ENCODE measurements at regions not wholly inside any gene's neighbourhood (a gene's known extent, or its start where the extent isn't known, plus 50 kb on each side); places are given as distances from the start of the nearest gene placed in this dataset.

DNA sequence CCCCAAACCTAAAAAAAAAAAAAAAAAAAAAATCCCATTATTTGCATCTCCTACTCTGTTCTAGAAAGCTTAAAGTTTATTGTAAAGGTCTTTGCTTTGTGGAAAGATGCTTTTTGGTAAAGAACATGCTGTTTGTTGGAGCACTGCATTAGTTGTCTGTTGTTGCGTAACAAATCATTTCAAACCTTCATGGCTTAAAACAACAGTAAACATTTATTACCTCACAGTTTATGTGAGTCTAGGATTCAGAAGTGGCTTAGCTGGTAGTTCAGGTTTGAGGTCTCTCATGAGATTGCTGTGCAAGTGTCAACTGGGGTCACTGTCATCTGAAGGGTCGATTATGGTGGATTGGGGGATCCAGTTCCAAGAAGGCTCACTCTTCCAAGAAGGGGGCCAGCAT, 155.2 kb upstream of the ZFP64 start:
- H3K4me2 ChIP-seq (ENCODE audit: low read depth, low read length), result no peak overlapping the region
- H3K4me3 ChIP-seq (ENCODE audit: low read length), result no peak overlapping the region
- H3K79me2 ChIP-seq (ENCODE audit: low read length), result no peaks in the 10 kb centered on the region
- H2AFZ ChIP-seq (ENCODE audit: low read length), result no peak overlapping the region
- no peak overlapping the region for H3K27ac ChIP-seq (ENCODE audit: low read length)
- H3F3A ChIP-seq (ENCODE audit: insufficient read depth, low read length), result no peaks in the 10 kb centered on the region
- no peaks in the 10 kb centered on the region for H3K9me3 ChIP-seq (replicated peaks; ENCODE audit: insufficient read depth, low read length)
- H3K9ac ChIP-seq (ENCODE audit: low read length), result no peak overlapping the region
- H3K9me2 ChIP-seq (replicated peaks; ENCODE audit: insufficient read depth, low read length), result no peaks in the 10 kb centered on the region
- H3K27me3 ChIP-seq (replicated peaks; ENCODE audit: insufficient read depth, low read length), result no peaks in the 10 kb centered on the region
- no peaks in the 10 kb centered on the region for H4K20me1 ChIP-seq (ENCODE audit: insufficient read depth, low read length)
- TF ChIP-seq EZH2 (optimal IDR thresholded peaks at IDR 0.05; ENCODE audit: low read depth, low read length), result no peak
- no peak for TF ChIP-seq EZH2phosphoT487 (IDR thresholded peaks at IDR 0.05; ENCODE audit: low read length)
- TF ChIP-seq, protein P1, sequence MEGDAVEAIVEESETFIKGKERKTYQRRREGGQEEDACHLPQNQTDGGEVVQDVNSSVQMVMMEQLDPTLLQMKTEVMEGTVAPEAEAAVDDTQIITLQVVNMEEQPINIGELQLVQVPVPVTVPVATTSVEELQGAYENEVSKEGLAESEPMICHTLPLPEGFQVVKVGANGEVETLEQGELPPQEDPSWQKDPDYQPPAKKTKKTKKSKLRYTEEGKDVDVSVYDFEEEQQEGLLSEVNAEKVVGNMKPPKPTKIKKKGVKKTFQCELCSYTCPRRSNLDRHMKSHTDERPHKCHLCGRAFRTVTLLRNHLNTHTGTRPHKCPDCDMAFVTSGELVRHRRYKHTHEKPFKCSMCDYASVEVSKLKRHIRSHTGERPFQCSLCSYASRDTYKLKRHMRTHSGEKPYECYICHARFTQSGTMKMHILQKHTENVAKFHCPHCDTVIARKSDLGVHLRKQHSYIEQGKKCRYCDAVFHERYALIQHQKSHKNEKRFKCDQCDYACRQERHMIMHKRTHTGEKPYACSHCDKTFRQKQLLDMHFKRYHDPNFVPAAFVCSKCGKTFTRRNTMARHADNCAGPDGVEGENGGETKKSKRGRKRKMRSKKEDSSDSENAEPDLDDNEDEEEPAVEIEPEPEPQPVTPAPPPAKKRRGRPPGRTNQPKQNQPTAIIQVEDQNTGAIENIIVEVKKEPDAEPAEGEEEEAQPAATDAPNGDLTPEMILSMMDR (IDR thresholded peaks at IDR 0.05; ENCODE audit: low read length), result no peak
- H3K36me3 ChIP-seq (replicated peaks; ENCODE audit: insufficient read depth, low read length), result no peaks in the 10 kb centered on the region
- no peaks in the 10 kb centered on the region for H3K4me1 ChIP-seq (ENCODE audit: low read length)
- no peak for DNase-seq

DNA sequence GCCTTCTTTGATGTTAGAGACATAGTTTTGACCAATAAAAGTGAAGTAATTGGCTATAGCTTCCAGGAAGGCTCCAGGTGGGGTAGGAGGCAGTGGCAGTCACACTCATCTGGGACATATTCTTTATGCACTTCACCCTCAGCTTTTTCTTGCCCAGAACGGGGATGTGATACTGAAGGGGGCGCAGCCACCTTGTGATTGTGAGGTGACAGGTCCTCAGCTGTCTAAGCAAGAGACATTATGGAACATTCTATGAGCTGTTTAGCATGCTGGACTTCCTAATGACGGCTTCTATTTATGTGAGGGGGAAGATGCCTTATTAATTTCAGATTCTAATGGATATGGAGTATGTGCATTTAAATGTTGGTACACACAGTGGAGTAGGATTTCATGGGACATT, 151.3 kb upstream of the ZFP64 start:
- H3K36me3 ChIP-seq (replicated peaks; ENCODE audit: insufficient read depth, low read length), result no peaks in the 10 kb centered on the region
- H3K4me2 ChIP-seq (ENCODE audit: low read depth, low read length), result no peak overlapping the region
- no peak overlapping the region for H2AFZ ChIP-seq (ENCODE audit: low read length)
- no peaks in the 10 kb centered on the region for H3K4me1 ChIP-seq (ENCODE audit: low read length)
- H3K9me2 ChIP-seq (replicated peaks; ENCODE audit: insufficient read depth, low read length), result no peaks in the 10 kb centered on the region
- H3K4me3 ChIP-seq (ENCODE audit: low read length), result no peak overlapping the region
- no peak for DNase-seq
- H4K20me1 ChIP-seq (ENCODE audit: insufficient read depth, low read length), result no peaks in the 10 kb centered on the region
- no peak overlapping the region for H3K27ac ChIP-seq (ENCODE audit: low read length)
- no peaks in the 10 kb centered on the region for H3K9me3 ChIP-seq (replicated peaks; ENCODE audit: insufficient read depth, low read length)
- TF ChIP-seq, protein P1 (IDR thresholded peaks at IDR 0.05; ENCODE audit: low read length), result no peak
- TF ChIP-seq EZH2phosphoT487 (IDR thresholded peaks at IDR 0.05; ENCODE audit: low read length), result no peak
- no peak for TF ChIP-seq EZH2 (optimal IDR thresholded peaks at IDR 0.05; ENCODE audit: low read depth, low read length)
- no peaks in the 10 kb centered on the region for H3F3A ChIP-seq (ENCODE audit: insufficient read depth, low read length)
- no peaks in the 10 kb centered on the region for H3K79me2 ChIP-seq (ENCODE audit: low read length)
- no peaks in the 10 kb centered on the region for H3K27me3 ChIP-seq (replicated peaks; ENCODE audit: insufficient read depth, low read length)
- no peak overlapping the region for H3K9ac ChIP-seq (ENCODE audit: low read length)

- Histone ChIP-seq H3F3A (ENCODE audit: insufficient read depth, low read length) (no peaks in the 10 kb centered on the region), H3K4me1 (ENCODE audit: low read length) (no peaks in the 10 kb centered on the region), H3K9ac (ENCODE audit: low read length) (no peak overlapping the region), H2AFZ (ENCODE audit: low read length) (no peak overlapping the region), H3K4me2 (ENCODE audit: low read depth, low read length) (no peak overlapping the region), H3K36me3 (replicated peaks; ENCODE audit: insufficient read depth, low read length) (no peaks in the 10 kb centered on the region), H4K20me1 (ENCODE audit: insufficient read depth, low read length) (no peaks in the 10 kb centered on the region), H3K27ac (ENCODE audit: low read length) (no peak overlapping the region), H3K27me3 (replicated peaks; ENCODE audit: insufficient read depth, low read length) (no peaks in the 10 kb centered on the region), H3K79me2 (ENCODE audit: low read length) (no peaks in the 10 kb centered on the region), H3K4me3 (ENCODE audit: low read length) (no peak overlapping the region), H3K9me2 (replicated peaks; ENCODE audit: insufficient read depth, low read length) (no peaks in the 10 kb centered on the region), H3K9me3 (replicated peaks; ENCODE audit: insufficient read depth, low read length) (no peaks in the 10 kb centered on the region)
- DNase-seq, result no peak
- TF ChIP-seq EZH2 (optimal IDR thresholded peaks at IDR 0.05; ENCODE audit: low read depth, low read length) (no peak), EZH2phosphoT487 (IDR thresholded peaks at IDR 0.05; ENCODE audit: low read length) (no peak)
- TF ChIP-seq, protein P1 (IDR thresholded peaks at IDR 0.05; ENCODE audit: low read length), result no peak
These were observed 148.6 kb upstream of the ZFP64 start for GRCh38 chr20:52340036-52340634.

Data from MM.1S (cell line).